GM19328 (cell line): ENCODE measurements at regions not wholly inside any gene's neighbourhood (a gene's known extent, or its start where the extent isn't known, plus 50 kb on each side); places are given as distances from the start of the nearest gene placed in this dataset.
"Not testable (repeated sequence)": the region's sequence is repeated elsewhere in the genome, so short reads cannot be mapped to it uniquely, and the experiment has no call there.

ENCODE experiments used
- ATAC-seq: cut with Tn5 transposase; IDR thresholded peaks from one replicate; pipeline ENCODE4 v1.9.1; 2021; ENCODE audit warnings: mild to moderate bottlenecking, moderate library complexity; ENCODE audit not compliant: unreplicated experiment

DNA sequence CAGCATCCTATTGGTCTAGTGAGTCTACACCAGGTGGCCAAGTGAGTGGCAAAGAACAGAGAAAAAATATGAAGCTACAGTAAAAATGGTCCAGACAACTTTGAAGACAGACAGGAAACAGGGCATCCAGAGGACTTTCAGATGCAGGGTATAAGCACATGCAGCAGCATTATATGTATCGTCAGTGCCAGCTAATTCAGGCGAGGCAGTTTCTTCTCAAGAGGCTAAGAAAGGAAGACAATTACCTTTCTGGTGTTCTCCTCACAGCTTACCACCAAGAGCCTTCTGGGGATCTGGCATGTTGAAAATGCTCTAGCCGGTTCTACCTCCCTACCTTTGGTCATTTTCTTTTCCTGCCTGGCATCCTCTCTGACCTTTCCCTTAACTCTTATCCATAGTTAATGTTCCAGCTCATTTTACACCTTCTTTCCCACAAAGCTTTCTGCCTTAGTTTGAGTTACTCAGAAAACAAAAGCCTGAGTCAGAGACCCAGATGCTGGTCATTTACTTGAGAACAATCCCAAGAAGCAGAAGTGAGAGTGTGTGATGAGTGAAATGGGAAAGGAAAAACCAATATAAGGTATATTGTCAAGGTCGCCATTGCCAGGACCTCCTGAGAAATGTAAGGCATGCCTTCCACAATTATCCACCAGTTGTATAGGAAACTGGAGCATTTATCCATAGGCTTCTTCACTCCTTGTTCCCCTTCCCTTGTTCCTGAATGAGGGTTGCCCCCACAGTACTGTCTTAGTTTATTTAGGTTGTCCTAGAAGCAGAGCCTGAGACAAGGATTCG is 444.1 kb downstream of the PLPP3 start:
- no peak for ATAC-seq

DNA sequence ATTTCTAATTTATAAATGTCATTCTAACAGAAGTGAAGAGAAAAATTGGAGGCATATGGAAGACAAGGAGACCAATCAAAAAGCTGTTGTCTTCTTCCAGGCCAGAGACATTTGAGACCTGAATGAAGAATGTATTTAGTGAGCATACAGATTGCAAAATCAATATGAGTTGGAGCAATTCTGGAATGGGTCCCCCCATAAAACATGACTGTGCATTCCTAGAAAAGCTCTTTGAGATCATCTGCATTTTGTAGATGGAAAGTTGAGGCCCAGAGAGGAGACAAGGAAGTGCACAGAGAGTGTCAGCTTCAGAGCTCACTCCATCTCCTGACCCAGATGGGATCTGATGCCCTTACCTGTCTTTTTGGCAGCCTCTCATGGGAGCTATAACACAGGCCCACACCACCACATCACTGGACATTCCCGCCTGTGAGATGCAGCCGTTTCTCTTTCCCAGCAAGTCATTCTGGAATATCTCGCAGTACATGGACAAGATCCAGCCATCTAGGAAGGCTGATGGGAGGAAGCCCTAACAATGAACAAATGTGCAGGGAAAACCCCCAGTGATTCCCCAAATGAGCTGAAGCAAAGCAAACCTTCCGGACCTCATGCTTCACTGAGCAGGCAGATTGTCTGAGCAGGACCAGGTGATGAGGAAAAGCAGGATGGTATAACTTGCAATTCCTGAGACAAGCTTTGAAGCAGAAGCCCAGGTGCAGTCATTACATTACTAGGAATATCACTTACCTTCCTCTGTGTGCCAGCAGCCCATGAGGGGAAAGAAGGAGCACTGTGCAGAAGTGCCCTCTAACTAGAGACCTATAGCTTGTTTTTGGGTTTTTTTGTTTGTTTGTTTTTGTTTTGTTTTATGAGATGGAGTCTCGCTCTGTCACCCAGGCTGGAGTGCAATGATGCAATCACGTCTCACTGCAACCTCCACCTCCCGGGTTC is 445.6 kb downstream of the PLPP3 start:
- no peak for ATAC-seq

DNA sequence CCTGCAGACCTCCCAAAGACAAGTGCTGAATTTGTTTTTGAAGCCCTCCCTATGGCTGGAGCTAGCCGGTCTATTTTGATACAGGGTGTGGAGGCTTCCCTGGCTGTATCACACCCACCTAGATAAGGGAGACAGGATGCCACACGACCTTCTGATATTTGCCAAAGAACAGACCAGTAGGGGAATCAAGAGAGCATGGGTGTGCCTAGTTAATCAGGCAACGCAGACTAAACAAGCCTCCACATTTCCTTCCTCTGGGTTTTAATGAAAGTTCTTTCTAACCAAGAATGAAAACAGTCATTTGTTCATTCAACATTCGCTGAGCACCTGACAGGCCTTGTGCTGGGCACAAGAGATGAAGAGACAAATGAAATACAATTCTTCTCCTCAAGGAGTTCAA is 446.8 kb downstream of the PLPP3 start:
- no peak for ATAC-seq

DNA sequence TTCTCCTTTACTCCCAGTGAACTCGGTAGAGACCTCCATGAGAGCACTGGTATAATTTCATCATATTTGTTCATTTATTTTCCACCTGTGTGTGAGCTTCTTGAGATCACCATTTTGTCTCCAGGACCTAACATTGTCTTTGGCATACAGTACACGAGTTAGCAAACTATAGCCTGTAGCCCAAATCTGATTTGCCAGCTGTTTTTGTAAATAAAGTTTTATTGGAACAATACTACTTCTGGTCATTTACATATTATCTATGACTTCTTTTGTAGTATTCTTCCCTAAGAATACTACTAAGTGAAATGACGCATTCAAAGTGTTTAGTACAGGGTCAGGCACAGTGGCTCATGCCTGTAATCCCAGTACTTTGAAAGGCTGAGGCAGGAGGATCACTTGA is 449.5 kb downstream of the PLPP3 start:
- ATAC-seq: no peak

DNA sequence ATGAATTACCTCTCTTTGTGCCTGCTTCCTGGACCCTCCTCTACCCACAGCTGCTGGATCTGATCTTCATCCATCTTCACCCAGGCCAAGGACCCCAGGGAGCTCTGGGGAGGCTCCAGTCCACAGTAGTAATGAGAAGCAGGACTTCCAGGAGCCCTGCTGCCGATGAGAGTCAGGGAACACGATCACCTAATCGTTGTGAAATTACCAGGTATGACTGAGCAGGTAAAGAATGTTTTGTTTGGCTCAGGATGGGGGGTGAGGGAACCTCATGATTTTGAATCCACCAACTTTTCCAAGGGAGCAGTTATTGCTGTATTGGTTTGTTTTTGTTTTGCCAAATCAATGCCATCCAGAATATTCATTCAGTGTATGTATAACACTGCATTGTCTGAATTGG is 454.0 kb downstream of the PLPP3 start:
- ATAC-seq: no peak

DNA sequence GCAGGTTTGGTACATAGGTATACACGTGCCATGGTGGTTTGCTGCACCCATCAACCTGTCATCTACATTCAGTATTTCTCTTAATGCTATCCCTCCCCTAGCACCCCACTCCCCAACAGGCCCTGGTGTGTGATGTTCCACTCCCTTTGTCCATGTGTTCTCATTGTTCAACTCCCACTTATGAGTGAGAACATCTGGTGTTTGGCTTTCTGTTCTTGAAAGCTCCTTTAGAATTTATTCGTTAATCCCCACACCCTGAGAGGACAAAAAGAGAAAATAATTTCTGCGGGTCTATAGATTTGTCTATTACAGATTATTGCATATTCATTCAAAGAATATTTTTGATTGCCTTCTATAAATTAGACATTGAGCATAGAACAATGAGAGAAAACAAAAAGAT is 455.5 kb downstream of the PLPP3 start:
- no peak for ATAC-seq

DNA sequence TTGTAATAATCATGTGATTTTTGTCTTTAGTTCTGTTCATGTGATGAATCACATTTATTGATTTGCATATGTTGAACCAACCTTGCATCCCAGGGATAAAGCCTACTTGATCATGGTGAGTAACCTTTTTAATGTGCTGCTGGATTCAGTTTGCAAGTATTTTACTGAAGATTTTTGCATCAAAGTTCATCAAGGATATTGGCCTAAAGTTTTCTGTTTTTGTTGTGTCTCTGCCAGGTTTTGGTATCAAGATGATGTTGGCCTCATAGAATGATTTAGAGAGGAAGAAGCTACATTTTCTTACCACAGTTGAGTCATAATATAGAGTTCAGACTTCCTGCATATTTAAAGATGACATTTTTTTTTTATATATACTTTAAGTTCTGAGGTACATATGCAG is 455.9 kb downstream of the PLPP3 start:
- ATAC-seq: no peak

DNA sequence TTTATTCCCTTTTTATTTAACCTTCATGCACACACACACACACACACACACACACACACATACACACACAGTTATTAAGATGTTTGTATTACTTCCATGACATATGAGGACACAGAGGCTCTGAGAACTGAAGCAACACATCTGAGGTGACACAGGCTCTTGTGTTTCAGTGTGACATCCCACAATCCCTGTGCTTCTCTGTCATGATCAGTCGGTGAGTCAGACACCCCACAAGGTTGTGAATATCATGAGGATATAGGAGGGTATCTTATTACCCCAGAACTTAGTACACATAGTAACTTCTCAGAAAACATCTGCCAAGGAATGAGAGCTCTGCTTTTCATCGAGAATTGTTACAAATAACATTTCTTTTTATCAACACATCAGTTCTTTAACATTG is 459.3 kb downstream of the PLPP3 start:
- no peak for ATAC-seq

DNA sequence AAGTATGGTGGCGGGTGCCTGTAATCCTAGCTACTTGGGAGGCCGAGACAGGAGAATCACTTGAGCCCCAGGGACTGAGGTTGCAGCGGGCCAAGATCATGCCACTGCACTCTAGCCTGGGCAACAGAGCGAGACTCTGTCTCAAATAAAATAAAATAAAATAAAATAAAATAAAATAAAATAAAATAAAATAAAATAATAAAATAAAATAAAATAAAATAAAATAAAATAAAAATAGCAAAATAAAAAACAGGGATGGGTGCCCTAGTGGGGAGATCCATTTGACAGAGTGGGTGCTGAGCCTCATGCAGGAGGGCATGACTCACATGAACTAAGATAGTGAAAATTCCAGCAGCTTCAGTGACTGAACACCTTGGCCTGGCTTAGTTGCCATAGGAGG is 460.7 kb downstream of the PLPP3 start:
- not testable (repeated sequence) for ATAC-seq

DNA sequence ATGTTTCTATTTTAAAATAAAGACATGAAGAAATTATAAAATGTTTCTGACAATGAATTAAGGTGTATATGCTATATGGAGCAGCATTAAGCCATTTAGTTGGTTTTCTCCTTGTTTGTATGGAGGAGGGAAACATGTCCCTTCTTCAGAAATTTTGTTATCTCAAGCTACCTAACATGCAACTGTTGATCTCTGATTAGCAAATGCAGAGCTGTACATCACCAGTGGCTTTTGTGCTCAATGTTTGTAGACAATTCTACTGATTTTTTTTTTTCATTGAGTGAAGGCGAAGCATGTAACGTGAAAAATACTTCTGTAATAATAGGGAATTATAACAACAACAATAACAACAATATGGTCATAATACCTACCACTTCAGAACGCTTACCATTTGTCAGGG is 463.7 kb downstream of the PLPP3 start:
- ATAC-seq: no peak

DNA sequence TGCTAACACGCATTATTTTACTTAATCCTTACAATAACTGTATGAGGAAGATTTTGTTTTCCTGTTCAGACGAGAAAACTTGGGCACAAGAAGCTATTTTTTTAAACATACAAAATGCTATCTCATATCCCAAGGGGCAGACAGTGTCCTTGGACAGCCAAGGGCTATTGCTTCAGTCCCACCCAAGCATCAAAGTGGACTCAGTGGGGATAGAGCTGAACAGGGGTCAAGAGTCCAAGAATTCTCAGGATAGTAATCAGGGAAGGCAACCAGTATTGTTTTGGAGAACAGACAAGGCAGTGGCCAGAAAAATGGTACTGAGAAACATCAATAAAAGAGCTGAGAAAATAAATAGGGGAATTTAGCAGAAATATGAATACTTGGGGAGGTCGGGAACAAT is 465.7 kb downstream of the PLPP3 start:
- ATAC-seq: no peak

DNA sequence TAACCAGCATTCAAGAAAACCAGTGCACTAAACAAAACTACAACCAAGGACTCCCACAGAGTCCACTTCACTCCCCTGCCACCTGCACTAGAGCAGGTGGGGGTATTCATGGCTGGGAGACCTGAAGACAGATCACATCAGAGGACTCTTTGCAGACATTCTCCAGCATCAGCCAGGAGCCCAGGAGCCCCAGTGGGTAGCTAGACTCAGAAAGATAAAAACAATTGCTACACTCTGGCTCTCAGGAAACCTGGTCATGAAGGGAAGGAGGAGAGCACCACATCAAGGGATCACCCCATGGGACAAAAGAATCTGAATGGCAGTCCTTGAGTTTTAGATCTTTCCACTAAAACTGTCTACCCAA is 472.1 kb downstream of the PLPP3 start:
- ATAC-seq: no peak

DNA sequence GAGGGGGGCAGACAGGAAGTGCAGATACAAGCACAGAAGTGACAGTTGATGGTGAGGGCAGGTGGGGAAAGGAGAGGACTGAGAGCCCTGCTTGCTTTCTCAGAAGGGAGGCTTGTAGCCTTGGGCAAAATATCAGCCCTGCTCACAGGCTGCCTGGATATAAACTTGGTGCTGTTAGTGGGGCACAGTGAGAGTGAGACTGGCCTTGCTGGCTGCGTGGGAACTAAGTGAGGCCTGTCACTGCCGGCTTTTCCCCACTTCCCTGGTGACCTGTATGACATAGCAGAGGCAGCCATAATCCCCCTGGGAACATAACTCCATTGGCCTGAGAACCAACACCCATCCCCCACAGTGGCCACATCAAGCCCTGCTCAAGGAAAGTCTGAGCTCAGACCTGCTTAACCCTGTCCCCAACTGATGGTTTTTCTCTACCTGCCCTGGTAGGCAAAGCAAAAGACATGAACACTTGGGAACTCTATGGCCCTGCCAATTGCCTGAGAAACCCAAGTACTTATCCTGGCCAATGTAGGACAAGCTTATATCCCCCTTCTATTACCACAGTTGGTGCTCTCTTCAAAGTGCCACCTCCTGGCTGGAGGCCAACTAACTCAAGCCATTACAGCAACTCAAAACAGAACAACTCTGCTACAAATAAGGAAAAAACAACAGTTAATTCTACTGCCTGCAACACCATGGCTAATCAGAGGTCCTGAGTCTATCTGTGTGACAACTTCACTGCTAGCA is 472.7 kb downstream of the PLPP3 start:
- ATAC-seq: no peak

DNA sequence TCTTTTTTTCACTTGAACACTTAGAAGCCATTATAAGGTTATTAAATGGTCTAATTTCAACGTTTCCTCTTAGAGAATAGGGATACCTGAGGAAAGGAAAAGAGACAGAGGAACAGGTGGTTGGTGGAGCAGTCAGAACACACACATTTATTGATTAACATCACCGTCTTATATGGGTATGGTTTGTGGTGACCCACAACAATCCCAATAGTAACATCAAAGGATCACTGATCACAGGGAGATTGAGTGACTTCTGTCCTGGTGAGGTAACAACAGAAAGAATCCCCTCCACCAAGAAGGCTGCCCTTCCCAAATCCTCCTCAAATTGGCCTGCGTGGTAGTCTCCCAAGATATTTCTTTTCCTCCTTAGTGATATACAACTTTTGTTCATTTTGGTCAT is 474.0 kb downstream of the PLPP3 start:
- ATAC-seq: no peak

DNA sequence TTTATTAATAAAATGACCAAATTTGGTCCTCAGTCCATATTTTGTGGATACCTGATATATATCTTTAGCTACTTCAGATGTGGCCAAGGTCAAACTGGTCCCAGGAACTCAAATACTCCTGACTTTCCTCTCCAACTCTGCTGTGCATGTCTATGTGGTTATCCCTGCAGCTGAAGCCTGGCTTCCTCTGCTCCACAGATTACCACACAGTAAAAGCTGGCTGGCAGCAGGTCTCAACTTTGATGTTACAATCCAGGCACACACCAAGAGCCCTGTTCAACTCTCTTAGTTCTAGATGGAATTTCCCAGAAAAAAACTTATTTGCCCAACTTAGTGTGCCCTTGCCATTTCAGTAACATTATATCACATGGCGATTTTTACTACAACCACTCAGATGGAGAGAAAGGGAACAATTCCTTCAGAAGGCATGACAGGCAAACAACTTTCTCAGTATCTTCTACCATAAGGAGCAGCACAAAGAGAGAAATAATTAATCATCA is 479.5 kb downstream of the PLPP3 start:
- no peak for ATAC-seq

DNA sequence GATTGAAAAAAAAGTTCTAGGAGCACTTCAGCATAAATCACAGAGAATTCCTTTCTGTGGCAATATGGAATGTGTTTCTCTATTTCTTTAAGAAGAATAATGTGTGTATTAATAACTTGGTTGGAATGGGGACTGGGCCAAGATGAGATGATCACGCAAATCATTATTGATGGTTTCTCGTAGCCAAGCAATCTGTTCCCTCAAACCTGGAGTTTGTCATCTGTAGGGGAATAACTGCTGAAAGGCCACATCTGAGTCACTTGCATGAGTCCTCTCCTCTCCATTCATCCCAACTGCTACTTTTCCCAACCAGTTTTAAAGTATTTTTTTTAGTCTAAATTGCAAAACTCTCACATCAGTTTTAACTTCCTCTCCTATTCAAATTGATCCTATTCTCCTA is 480.4 kb downstream of the PLPP3 start:
- ATAC-seq: no peak

DNA sequence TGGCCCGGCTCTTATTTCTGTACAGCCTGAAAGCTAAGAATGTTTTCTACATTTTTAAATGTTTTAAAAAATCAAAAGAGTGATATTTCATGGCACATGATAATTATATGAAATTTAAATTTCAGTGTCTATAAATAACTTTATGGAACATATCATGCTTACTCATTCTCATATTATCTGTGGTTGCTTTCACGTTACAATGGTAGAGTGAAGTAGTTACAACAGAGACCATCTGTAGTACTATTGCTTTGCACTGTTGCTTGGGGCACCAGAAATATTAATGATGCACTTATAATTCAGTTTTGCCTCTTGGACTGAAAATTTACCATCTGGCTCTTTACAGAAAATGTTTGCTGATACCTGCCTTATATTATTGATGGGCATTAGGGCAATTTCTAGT is 481.6 kb downstream of the PLPP3 start:
- no peak for ATAC-seq

DNA sequence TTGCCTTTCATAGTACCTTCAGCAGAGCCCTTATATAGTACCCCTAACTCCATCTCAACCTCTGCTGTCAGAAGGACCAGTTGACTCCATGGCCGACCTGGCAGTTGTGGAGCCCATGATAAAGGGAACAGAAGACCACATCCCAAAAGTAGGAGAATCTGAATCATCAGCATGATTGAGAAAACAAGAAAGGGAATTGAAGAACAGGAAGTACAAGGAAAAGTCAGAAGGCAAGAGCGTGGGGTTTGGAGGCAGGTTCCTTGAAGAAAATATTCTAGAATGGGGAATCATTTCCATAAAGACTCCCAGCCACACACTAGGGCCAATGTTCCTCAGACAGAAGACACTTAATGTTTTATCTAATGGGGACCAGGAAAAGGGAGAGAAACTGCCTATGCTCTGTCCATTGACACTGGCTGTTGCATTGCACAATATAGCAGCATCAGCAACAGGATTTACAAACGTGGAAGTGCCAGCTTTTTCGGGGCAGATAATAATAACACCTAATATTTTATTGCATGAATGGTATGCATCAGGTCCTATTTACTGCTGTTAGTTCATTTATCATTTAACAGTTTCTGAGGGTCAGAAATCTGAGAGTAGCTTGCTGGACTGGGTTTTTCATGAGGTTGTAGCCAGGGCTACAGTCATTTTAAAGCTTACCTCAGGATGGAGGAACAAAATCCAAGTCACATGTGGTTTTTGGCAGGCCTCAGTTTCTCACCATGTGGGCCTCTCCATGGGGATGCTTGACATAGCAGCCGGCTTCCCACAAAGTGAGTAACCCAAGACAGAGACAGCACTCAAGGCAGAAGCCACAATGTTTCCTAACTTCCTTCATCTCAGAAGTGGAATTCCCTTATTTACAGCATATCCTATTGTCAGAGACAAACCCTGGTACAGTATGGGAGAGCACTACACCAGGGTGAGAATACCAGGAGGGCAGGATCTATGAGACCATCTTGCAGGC is 483.4 kb downstream of the PLPP3 start:
- ATAC-seq: no peak

DNA sequence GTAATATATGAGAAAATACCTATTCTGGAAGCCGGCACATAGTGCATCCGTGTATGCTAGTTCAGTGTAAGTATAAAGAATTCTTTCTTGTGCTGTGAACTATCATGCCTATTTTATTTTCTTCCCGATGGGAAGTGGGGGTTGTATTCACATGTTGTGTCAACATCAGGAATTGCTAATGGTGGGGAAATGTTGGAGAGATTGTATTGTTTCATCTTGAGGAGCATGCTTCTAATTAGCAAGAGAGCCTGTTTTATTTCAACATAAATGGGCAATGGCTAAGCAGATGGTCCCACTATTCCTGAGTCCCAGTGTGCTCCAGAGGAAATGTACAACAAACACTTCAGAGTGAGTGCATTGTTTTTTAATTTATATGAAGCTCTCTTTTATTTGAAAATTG is 485.2 kb downstream of the PLPP3 start:
- no peak for ATAC-seq
